ENCODE measurements at regions not wholly inside any gene's neighbourhood (a gene's known extent, or its start where the extent isn't known, plus 50 kb on each side); places are given as distances from the start of the nearest gene placed in this dataset.

DNA sequence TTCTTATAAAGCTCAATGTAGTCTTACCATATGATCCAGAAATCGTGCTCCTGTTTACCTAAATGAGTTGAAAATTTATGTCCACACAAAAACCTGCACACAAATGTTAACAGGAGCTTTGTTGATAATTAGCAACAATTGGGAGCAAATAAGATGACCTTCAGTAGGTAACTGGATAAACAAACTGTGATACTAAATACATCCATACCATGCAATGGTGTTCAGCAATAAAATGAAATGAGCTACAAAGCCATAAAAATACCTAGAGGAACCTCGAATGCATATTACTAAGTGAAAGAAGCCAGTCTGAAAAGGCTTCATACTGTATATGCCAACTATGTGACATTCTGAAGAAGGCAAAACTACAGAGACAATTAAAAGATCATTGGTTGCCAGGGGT, 185.6 kb upstream of the HNRNPA3 start:
- H3K27me3 ChIP-seq, result no peaks in the 10 kb centered on the region
- DNase-seq (ENCODE audit: low spot score in 2 of 2), result no peak
- no peaks in the 10 kb centered on the region for H3K36me3 ChIP-seq
- H3K4me3 ChIP-seq, result no peak overlapping the region
- 74 to 82% methylated on average over 2 of the region's 2 CpGs for WGBS, 2 donors
- peaks cover 0 to 5% (median 0%) of the 10 kb centered on the region in 4 donors for H3K4me1 ChIP-seq
- TF ChIP-seq POLR2A (IDR thresholded peaks at IDR 0.05) (no peak), EP300 (IDR thresholded peaks at IDR 0.05) (no peak), CTCF (IDR thresholded peaks at IDR 0.05) (no peak)
- H3K9me3 ChIP-seq, result no peaks in the 10 kb centered on the region
- H3K27ac ChIP-seq, result no peak overlapping the region

GRCh38 chr2:177028296-177028695, 184.3 kb upstream of the HNRNPA3 start:
- 34 to 53% methylated on average over 2 of the region's 2 CpGs for WGBS, 2 donors
- H3K4me3 ChIP-seq, result no peak overlapping the region
- H3K36me3 ChIP-seq, result no peaks in the 10 kb centered on the region
- H3K27me3 ChIP-seq, result no peaks in the 10 kb centered on the region
- TF ChIP-seq CTCF (IDR thresholded peaks at IDR 0.05), result no peak
- TF ChIP-seq EP300 (IDR thresholded peaks at IDR 0.05), result peak in 1 of 2 donors; percentile 43
- TF ChIP-seq POLR2A (IDR thresholded peaks at IDR 0.05), result no peak
- H3K27ac ChIP-seq, result peak overlapping the region in 2 of 4 donors; percentile 37 to 75
- H3K4me1 ChIP-seq, result peaks cover 0 to 5% (median 0%) of the 10 kb centered on the region in 4 donors
- no peak for DNase-seq (ENCODE audit: low spot score in 2 of 2)
- no peaks in the 10 kb centered on the region for H3K9me3 ChIP-seq

- no peaks in the 10 kb centered on the region for H3K36me3 ChIP-seq
- no peaks in the 10 kb centered on the region for H3K27me3 ChIP-seq
- H3K4me1 ChIP-seq, result peaks cover 0 to 5% (median 0%) of the 10 kb centered on the region in 4 donors
- H3K27ac ChIP-seq, result peak overlapping the region in 2 of 4 donors; percentile 37 to 75
- H3K9me3 ChIP-seq, result no peaks in the 10 kb centered on the region
- DNase-seq (ENCODE audit: low spot score in 2 of 2), result no peak
- WGBS, 2 donors, result 89 to 93% methylated on average over 2 of the region's 2 CpGs
- H3K4me3 ChIP-seq, result no peak overlapping the region
- TF ChIP-seq POLR2A (IDR thresholded peaks at IDR 0.05), result no peak
- TF ChIP-seq EP300 (IDR thresholded peaks at IDR 0.05), result no peak
- TF ChIP-seq CTCF (IDR thresholded peaks at IDR 0.05), result no peak
Observed at GRCh38 chr2:177029075-177029474, 183.5 kb upstream of the HNRNPA3 start.

DNA sequence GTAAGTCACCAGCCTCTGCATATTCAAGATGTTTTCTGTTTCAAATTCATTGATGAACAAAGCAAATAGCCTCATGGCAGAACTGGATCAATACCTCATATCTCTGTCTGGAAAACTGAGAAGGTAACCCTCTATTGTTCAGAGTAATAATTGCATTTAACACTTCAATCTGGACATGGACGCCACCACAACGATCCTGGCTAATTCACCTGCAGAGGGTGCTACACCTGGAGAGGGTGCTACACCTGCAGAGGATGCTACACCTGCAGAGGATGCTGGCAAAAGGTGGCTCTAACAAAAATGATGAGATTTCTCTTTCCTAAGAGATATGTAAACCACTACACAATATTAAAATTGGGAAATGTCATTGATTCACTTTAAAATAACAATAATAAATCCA, 183.1 kb upstream of the HNRNPA3 start:
- H3K9me3 ChIP-seq, result no peaks in the 10 kb centered on the region
- peak overlapping the region in 2 of 4 donors; percentile 37 to 75 for H3K27ac ChIP-seq
- no peaks in the 10 kb centered on the region for H3K27me3 ChIP-seq
- WGBS, 2 donors, result 79 to 80% methylated on average over 2 of the region's 2 CpGs
- no peaks in the 10 kb centered on the region for H3K36me3 ChIP-seq
- TF ChIP-seq EP300 (IDR thresholded peaks at IDR 0.05) (no peak), POLR2A (IDR thresholded peaks at IDR 0.05) (no peak), CTCF (IDR thresholded peaks at IDR 0.05) (no peak)
- DNase-seq (ENCODE audit: low spot score in 2 of 2), result no peak
- peaks cover 0 to 5% (median 0%) of the 10 kb centered on the region in 4 donors for H3K4me1 ChIP-seq
- no peak overlapping the region for H3K4me3 ChIP-seq

GRCh38 chr2:177029901-177030300, 182.7 kb upstream of the HNRNPA3 start:
- H3K9me3 ChIP-seq, result no peaks in the 10 kb centered on the region
- WGBS, 2 donors, result 93 to 100% methylated on average over 2 of the region's 2 CpGs
- no peaks in the 10 kb centered on the region for H3K36me3 ChIP-seq

More at GRCh38 chr2:177029901-177030300, 182.7 kb upstream of the HNRNPA3 start:
- Histone ChIP-seq H3K27me3 (no peaks in the 10 kb centered on the region), H3K4me1 (peaks cover 0 to 5% (median 0%) of the 10 kb centered on the region in 4 donors), H3K27ac (peak overlapping the region in 1 of 4 donors; percentile 75), H3K4me3 (no peak overlapping the region)
- DNase-seq (ENCODE audit: low spot score in 2 of 2), result no peak
- TF ChIP-seq EP300 (IDR thresholded peaks at IDR 0.05) (no peak), POLR2A (IDR thresholded peaks at IDR 0.05) (no peak), CTCF (IDR thresholded peaks at IDR 0.05) (no peak)
